Activated CD8-positive, alpha-beta T cell treated with anti-CD3 and anti-CD28 coated beads for 36 hours (primary cell): ENCODE measurements at regions not wholly inside any gene's neighbourhood (a gene's known extent, or its start where the extent isn't known, plus 50 kb on each side); places are given as distances from the start of the nearest gene placed in this dataset.

ENCODE experiments used
- ATAC-seq: fragments of 200-7000 bp; cut with Tn5 transposase; one replicate; pipeline ENCODE4 v1.10.0; 2021; ENCODE audit warnings: mild to moderate bottlenecking, moderate library complexity
- CTCF ChIA-PET: fragments of 350-600 bp; sonication (Branson Sonifier 250); formaldehyde crosslinking; loops from one replicate; lab custom pipeline; 2021; ENCODE audit warnings: antibody characterized with exemption; lab: Charles Lee
- POLR2A ChIA-PET: fragments of 350-600 bp; sonication (Branson Sonifier 250); formaldehyde crosslinking; loops from one replicate; lab custom pipeline; 2021; ENCODE audit warnings: antibody characterized with exemption; lab: Charles Lee
- DNase-seq: peaks from one replicate; pipeline ENCODE4 v3.0.0-alpha.2; 2020
- H3K27ac Mint-ChIP-seq: one replicate; pipeline ENCODE4 v1.8.0; 2021; ENCODE audit warnings: mild to moderate bottlenecking, mixed read lengths
- H3K27me3 Mint-ChIP-seq: one replicate; pipeline ENCODE4 v1.8.0; 2021; ENCODE audit warnings: mixed read lengths
- H3K36me3 Mint-ChIP-seq: one replicate; pipeline ENCODE4 v1.8.0; 2021; ENCODE audit warnings: low read depth, mixed read lengths
- H3K4me1 Mint-ChIP-seq: one replicate; pipeline ENCODE4 v1.8.0; 2021; ENCODE audit warnings: low read depth, mixed read lengths
- H3K4me3 Mint-ChIP-seq: one replicate; pipeline ENCODE4 v1.8.0; 2021; ENCODE audit warnings: mild to moderate bottlenecking, moderate library complexity, mixed read lengths
- H3K9me3 Mint-ChIP-seq: one replicate; pipeline ENCODE4 v1.8.0; 2021; ENCODE audit warnings: mixed read lengths
- CTCF ChIP-seq: fragments of 200-600 bp; IDR thresholded peaks from one replicate; pipeline ENCODE4 v1.8.0; 2022; ENCODE audit warnings: antibody characterized with exemption, mild to moderate bottlenecking
- intact Hi-C: fragments of 100-400 bp; cut with micrococcal nuclease; formaldehyde crosslinking; loops from one replicate; pipeline ENCODE4 v1.10.0; 2022

- Mint-ChIP-seq H3K4me1 (no peaks in the 10 kb centered on the region), H3K36me3 (no peaks in the 10 kb centered on the region), H3K4me3 (no peak overlapping the region), H3K27me3 (peaks cover 3% of the 10 kb centered on the region), H3K9me3 (peaks cover 7% of the 10 kb centered on the region), H3K27ac (no peak overlapping the region)
- TF ChIP-seq CTCF = no peak
- DNase-seq = no peak
- intact Hi-C loops = no loop called here
- CTCF ChIA-PET = interaction anchor here (1.0 kb wide), 1 partner anchor 160 kb away, joined by 3 read pairs; no protein-coding TSS in a partner anchor
- POLR2A ChIA-PET = no interaction called here
- ATAC-seq = no peak
These were observed 120.9 kb upstream of the PKDCC start for GRCh38 chr2:41926614-41927580.

DNA sequence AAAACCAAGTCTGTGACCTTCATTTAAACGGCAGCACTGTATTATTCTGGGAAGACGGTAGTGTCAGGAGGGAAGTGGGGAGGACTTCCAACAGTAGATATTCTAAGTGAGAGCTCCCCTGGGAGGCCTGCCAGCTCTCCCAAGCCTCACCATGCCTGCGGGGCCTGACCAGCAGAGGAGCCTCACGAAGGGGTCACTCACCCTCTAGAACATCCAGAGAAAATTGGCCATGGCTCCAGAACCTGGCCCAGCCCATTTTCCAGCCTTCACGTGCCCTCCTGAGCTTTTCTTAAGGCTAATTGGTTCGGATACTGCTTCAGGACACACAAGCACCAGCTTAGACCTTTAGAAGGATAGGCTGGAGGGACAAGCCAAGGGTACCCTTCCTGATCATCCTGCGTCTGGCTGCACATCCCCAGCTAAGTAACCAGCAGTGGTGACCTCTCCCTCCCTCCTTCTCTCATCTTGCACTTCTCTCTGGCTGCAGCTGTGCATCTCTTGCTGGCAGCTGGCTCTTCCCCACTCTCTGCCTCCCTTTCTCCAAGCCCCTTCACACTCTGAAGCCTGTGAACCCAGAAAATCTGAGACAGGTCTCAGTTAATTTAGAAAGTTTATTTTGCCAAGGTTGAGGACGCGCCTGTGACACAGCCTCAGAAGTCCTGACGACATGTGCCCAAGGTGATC is 120.1 kb upstream of the PKDCC start:
- ChIA-PET CTCF (no interaction called here), POLR2A (no interaction called here)
- H3K4me3 Mint-ChIP-seq = no peak overlapping the region
- no peak for TF ChIP-seq CTCF
- no peaks in the 10 kb centered on the region for H3K36me3 Mint-ChIP-seq
- no peaks in the 10 kb centered on the region for H3K4me1 Mint-ChIP-seq
- intact Hi-C loops = no loop called here
- ATAC-seq (no peak), DNase-seq (no peak)
- H3K27me3 Mint-ChIP-seq = peaks cover 3% of the 10 kb centered on the region
- peaks cover 7% of the 10 kb centered on the region for H3K9me3 Mint-ChIP-seq
- no peak overlapping the region for H3K27ac Mint-ChIP-seq

- no peak for ATAC-seq
- no peak for TF ChIP-seq CTCF
- intact Hi-C loops = no loop called here
- POLR2A ChIA-PET = no interaction called here
- Mint-ChIP-seq H3K36me3 (no peaks in the 10 kb centered on the region), H3K9me3 (peaks cover 7% of the 10 kb centered on the region), H3K27ac (no peak overlapping the region), H3K4me3 (no peak overlapping the region), H3K4me1 (no peaks in the 10 kb centered on the region), H3K27me3 (peaks cover 3% of the 10 kb centered on the region)
- DNase-seq = no peak
- CTCF ChIA-PET = no interaction called here
These were observed 119.3 kb upstream of the PKDCC start for GRCh38 chr2:41928526-41928925.

GRCh38 chr2:41930807-41931566 is 116.8 kb upstream of the PKDCC start:
- ATAC-seq = no peak
- Mint-ChIP-seq H3K36me3 (no peaks in the 10 kb centered on the region), H3K4me3 (no peak overlapping the region), H3K27ac (no peak overlapping the region), H3K4me1 (no peaks in the 10 kb centered on the region), H3K27me3 (peaks cover 5% of the 10 kb centered on the region), H3K9me3 (no peaks in the 10 kb centered on the region)
- no peak for DNase-seq
- ChIA-PET POLR2A (no interaction called here), CTCF (no interaction called here)
- no peak for TF ChIP-seq CTCF
- intact Hi-C loops = no loop called here
